ENCODE measurements at regions not wholly inside any gene's neighbourhood (a gene's known extent, or its start where the extent isn't known, plus 50 kb on each side); places are given as distances from the start of the nearest gene placed in this dataset.
"Not testable (repeated sequence)": the region's sequence is repeated elsewhere in the genome, so short reads cannot be mapped to it uniquely, and the experiment has no call there.

- no peak for DNase-seq
Measured at GRCh38 chr6:167690931-167691330, 135.8 kb upstream of the AFDN start.

- no peak for DNase-seq
Measured at GRCh38 chr6:167691533-167692312, 135.0 kb upstream of the AFDN start.

GRCh38 chr6:167693478-167693877, 133.2 kb upstream of the AFDN start:
- not testable (repeated sequence) for DNase-seq

- DNase-seq: no peak
Measured at GRCh38 chr6:167695831-167696230, 130.9 kb upstream of the AFDN start.

- DNase-seq: no peak
Measured at GRCh38 chr6:167696296-167696695, 130.4 kb upstream of the AFDN start.

DNA sequence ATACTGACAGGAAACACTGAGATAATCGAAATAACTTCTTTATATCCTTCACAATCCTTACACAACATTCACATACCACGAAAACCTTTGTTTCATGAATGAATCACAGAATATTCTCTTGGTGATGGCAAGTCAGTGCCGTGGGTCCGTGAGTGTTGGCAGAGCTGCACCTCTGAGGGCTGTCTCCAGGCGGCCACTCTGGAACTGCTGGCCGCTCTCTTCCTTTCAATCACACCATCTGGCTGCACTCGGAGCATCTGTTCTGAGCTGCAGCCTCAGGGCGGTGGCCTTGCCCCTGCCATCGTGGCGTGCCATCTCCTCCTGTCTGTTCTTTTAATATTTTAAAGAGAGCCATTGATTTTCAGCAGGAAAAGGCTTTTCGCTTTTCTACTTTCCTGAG, 129.4 kb upstream of the AFDN start:
- no peak for DNase-seq

DNA sequence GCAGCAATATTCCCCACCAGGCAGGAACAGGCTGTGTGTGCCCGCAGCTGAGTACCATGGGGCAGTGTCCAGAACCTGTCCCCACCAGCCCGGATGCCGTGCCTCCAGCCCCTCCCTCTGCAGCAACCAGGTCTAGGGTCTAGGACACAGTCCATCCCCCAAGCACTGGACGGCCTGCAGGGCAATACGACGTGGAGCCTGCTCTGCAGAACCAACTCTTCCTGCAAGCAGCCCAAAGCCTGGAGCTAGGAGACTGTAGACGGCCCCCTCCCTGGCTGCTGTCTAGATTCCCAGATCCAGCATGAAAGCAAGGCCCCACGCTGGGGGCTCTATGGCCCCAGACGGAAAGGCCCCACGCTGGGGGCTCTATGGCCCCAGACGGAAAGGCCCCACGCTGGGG, 128.2 kb upstream of the AFDN start:
- DNase-seq: no peak

GRCh38 chr6:167699141-167699931, 127.4 kb upstream of the AFDN start:
- peak; percentile 55 for DNase-seq

DNA sequence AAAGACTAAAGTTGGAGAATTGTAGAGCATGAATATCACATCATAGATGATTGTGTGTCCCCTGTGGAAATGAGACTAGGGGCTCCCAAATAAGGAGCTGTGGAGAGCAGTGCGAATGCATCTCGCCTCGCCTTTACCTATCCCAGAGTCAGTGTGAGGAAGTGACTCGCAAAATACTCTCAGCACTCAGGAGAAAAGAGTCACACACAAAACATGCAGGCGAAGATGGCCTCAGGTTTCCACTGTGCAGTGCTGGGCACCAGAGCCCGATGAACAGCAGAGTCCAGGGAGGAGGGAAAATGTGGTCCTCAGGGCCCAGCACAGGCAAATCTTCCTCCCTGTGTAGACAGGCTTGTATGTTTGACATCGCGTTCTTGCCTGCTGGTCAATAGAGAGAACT, 126.5 kb upstream of the AFDN start:
- no peak for DNase-seq

DNA sequence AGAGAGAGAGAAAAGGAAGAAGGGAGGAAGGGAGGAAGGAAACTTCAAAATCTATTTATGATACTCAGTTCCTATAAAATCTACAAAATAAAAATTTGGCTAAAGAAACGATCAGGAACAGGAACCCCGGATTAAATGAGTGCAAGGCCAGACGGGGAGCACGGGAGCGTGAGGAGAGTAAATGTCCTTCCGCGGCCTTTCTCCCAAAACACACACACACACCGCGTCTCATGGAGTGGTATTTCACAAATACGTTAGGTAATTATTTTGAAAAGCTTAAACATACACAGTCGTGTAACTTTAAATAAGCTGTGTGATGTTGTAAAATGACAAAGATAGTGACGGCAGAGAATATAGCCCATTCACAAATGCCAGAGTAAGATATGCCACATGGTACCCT, 125.7 kb upstream of the AFDN start:
- DNase-seq: no peak

- DNase-seq: no peak
Measured at GRCh38 chr6:167702241-167702827, 124.4 kb upstream of the AFDN start.

DNA sequence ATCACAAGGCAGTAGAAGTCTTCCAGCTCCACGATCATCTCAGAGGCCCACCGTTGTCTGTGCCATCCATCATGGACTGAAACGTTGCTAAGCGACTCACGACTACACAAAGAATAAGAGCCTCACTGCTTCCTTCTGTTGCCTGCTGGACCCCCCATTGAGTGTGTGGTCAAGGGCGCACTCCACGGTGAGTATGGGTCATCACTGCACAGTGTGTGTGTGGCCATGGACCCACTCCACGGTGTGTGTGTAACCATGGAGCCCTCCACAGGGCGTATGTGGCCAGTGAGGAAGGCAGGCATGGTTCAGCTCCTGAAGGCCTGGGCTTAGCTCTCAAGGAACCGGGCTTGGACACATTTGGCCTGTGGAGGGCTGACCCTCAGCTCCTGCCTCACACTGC, 123.4 kb upstream of the AFDN start:
- no peak for DNase-seq

DNA sequence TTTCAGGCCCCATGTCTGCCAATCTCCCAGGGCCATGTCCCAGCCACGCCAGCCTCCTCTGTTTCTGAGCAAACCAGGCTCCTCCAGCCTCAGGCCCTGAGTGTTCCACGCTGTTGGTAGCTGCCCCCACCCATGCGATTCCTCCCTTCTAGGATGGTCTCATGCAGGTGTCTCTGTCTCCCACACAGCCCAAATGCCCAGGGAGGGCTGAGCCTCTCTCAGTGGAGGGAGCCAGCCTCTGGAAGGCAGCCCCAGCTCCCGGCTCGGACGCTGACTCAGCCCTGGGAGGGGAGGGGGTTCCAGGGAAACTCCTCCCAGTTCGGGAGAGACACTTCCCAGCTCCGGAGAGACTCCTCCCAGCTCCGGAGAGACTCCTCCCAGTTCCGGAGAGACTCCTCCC, 122.9 kb upstream of the AFDN start:
- no peak for DNase-seq

DNA sequence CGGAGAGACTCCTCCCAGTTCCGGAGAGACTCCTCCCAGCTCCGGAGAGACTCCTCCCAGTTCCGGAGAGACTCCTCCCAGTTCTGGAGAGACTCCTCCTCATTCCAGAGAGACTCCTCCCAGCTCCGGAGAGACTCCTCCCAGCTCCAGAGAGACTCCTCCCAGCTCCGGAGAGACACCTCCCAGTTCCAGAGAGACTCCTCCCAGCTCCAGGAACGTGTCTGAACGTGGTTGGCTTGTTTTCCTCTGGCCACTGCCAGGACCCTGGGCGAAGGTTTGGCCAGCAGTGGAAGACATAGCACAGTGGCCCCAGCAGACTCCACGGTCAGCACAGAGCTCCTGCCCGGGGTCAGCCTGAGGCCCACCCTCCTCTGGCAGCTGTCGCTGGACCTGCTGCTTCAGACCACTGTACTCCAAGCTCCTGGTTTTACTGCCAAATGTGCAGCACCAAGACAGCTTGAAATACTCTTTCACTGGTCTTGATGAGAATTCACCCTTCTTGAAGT, 122.3 kb upstream of the AFDN start:
- DNase-seq: no peak

DNA sequence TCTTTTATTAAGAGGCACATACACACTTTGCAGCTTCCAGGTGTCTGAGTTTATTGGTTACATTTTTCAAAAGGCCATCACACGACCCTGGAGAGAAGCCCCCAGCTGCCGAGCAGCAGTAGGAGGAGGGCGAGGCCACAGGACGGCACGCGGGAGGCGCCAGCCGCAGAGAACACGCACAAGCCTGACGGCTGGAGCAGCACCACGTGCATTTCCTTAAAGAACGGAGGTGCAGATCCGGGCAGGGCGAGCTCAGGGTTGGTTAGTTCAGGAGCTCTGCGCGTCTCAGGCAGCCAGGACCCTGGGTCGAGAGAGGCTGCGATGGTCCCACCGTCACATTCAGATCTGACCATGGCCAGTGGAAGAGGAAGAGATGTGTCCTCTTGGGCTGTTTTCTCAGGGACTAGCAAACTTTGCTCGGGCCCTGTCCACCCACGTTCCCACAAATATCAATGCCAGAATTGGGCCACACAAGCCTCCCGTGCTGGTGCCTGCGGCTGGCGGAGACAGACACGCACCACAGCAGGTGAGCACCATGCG, 121.4 kb upstream of the AFDN start:
- DNase-seq: no peak

GRCh38 chr6:167706313-167707109, 120.2 kb upstream of the AFDN start:
- DNase-seq: peak; percentile 67

DNA sequence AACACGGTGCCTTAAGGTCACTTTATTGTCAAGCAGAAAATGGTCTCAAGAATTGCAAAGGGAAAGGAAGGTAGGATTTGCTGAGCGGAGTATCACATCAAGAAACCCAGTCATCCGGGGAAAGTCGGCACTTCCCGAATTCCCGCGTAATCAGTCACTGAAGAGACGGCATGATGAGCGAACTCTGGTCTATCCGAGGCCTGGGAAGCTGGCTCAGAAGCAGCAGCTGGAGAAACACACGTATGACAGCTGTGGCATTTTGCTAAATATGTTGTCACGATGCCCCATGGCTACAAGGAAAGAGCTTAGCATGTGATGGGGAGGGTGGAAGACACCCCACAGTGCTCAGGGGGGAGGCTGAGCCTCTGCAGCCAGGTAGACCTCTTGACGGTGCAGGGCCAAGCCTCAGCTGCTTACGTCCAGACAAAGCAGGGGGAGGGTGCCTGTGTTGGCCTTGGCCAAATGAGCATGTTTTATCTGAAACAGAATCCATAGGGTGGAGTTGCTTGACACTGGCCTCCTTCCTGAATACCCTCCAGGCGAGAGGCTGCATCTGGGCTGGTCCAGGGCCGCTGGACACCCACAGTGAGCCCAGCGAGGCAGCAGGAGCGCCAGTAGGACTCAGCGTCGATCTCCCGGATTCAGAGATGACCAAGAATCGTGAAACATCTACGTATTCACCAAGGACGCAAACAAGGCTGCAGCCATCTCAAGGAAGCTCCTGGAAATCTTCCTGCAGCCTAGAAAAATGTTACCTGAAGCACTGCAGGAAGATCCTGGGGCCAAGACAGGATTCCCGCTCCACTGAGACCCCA, 118.8 kb upstream of the AFDN start:
- DNase-seq: no peak

- DNase-seq: no peak
Measured at GRCh38 chr6:167708501-167709094, 118.1 kb upstream of the AFDN start.

- DNase-seq: no peak
Measured at GRCh38 chr6:167709196-167709595, 117.5 kb upstream of the AFDN start.

DNA sequence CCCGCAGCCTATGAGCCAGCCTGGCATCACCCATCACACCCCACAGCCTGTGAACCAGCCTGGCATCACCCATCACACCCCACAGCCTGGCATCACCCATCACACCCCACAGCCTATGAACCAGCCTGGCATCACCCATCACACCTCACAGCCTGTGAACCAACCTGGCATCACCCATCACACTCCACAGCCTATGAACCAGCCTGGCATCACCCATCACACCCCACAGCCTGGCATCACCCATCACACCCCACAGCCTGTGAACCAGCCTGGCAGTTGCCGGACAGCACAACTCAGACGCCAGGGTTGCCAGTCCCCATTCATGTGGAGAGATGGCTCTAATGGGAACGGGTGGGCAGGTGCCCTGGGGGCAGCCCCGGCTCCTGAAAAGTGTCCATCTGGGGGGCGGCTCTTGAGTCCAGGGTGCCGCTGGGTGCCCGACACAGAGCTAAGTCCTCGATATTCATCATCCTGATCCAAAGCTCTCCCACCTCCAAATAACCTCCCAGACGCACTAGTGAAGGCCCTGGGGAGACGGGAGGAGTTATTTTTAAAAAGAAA, 116.9 kb upstream of the AFDN start:
- DNase-seq: not testable (repeated sequence)

DNA sequence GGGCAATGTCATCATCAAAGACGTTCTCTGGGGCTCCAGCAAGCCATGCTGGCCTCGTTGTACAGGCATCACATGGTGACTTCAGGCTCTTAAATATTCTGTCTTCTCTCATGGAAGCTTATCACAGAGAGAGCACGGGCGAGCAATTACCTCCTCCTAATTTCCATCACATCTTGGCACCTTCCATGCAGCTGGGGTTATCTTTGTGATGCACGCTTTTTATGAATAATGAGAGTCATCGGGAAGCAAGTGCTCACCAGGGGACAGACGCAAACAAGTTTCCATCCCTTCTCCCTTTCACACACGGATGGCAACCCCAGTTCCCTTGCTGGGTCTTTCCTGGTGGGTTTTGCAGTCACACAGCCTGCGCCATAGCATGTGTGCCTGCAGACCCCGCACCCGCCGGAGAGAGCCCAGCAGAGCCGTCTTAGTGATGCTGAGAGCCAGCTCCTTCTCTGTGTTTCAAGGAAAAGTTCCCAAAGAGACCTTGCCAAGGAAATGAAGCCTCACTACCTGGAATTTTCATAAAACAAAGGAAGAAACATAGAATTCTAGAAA, 116.3 kb upstream of the AFDN start:
- no peak for DNase-seq
